Vagina (tissue), 2 donors: ENCODE measurements at regions not wholly inside any gene's neighbourhood (a gene's known extent, or its start where the extent isn't known, plus 50 kb on each side); places are given as distances from the start of the nearest gene placed in this dataset.

ENCODE experiments used
- POLR2A ChIP-seq, 2 donors: fragments of 450-650 bp; IDR thresholded peaks; one replicate each; pipeline ENCODE4 v1.6.1; 2017; ENCODE audit warnings: antibody characterized with exemption in 2 of 2, mild to moderate bottlenecking in 2 of 2, moderate library complexity in 2 of 2
- POLR2AphosphoS5 ChIP-seq, 2 donors: sonication (generic); formaldehyde crosslinking; IDR thresholded peaks; one replicate each; pipeline ENCODE4 v1.9.0; 2017; ENCODE audit warnings: antibody characterized with exemption in 2 of 2, mild to moderate bottlenecking in 2 of 2, low read depth in 1 of 2; ENCODE audit not compliant: insufficient read depth in 1 of 2
- TF ChIP-seq, protein P1 (sequence below), 3 experiments: fragments of 450-650 bp in 2 of 3; fragments of 200-600 bp in 1 of 3; sonication (generic) in 1 of 3; IDR thresholded peaks; one replicate each; pipeline ENCODE4 v1.5.1; 2017 to 2019; ENCODE audit warnings: antibody characterized with exemption in 3 of 3, mild to moderate bottlenecking in 2 of 3, moderate library complexity in 2 of 3

DNA sequence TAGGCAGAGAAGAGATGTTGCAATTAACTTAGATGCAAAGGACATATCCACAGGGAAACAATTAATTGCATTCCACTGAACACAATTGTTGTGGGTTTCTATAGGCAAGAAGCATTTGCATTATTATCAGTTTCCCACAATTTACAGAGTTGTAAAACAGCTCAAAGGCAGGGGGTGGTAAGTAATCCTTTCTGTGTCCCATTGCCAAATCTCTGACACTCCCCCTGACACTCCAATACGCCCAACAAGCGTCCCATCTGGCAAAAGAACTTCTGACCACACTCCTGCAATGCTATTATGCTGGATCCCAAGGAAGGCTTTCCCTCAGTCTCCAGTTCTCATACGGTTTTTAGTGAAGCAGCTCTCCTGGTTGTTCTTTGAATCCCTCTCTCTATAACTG is 179.8 kb downstream of the CXCL12 start:
- TF ChIP-seq, protein P1, sequence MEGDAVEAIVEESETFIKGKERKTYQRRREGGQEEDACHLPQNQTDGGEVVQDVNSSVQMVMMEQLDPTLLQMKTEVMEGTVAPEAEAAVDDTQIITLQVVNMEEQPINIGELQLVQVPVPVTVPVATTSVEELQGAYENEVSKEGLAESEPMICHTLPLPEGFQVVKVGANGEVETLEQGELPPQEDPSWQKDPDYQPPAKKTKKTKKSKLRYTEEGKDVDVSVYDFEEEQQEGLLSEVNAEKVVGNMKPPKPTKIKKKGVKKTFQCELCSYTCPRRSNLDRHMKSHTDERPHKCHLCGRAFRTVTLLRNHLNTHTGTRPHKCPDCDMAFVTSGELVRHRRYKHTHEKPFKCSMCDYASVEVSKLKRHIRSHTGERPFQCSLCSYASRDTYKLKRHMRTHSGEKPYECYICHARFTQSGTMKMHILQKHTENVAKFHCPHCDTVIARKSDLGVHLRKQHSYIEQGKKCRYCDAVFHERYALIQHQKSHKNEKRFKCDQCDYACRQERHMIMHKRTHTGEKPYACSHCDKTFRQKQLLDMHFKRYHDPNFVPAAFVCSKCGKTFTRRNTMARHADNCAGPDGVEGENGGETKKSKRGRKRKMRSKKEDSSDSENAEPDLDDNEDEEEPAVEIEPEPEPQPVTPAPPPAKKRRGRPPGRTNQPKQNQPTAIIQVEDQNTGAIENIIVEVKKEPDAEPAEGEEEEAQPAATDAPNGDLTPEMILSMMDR (IDR thresholded peaks at IDR 0.05), result no peak
- no peak for TF ChIP-seq POLR2A (IDR thresholded peaks at IDR 0.05)
- TF ChIP-seq POLR2AphosphoS5 (IDR thresholded peaks at IDR 0.05; ENCODE audit: insufficient read depth in 1 of 2, low read depth in 1 of 2), result no peak
